ENCODE measurements at regions not wholly inside any gene's neighbourhood (a gene's known extent, or its start where the extent isn't known, plus 50 kb on each side); places are given as distances from the start of the nearest gene placed in this dataset.
A peak's percentile ranks its signal among the peaks of the same experiment; 100 is the strongest.

- H3K27ac ChIP-seq: peak overlapping the region; percentile 84
- TF ChIP-seq, protein P1, sequence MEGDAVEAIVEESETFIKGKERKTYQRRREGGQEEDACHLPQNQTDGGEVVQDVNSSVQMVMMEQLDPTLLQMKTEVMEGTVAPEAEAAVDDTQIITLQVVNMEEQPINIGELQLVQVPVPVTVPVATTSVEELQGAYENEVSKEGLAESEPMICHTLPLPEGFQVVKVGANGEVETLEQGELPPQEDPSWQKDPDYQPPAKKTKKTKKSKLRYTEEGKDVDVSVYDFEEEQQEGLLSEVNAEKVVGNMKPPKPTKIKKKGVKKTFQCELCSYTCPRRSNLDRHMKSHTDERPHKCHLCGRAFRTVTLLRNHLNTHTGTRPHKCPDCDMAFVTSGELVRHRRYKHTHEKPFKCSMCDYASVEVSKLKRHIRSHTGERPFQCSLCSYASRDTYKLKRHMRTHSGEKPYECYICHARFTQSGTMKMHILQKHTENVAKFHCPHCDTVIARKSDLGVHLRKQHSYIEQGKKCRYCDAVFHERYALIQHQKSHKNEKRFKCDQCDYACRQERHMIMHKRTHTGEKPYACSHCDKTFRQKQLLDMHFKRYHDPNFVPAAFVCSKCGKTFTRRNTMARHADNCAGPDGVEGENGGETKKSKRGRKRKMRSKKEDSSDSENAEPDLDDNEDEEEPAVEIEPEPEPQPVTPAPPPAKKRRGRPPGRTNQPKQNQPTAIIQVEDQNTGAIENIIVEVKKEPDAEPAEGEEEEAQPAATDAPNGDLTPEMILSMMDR (conservative IDR thresholded peaks at IDR 0.05): no peak
- no peak for TF ChIP-seq ZFX (IDR thresholded peaks at IDR 0.05)
Measured at GRCh38 chr1:8169364-8170058, 143.4 kb upstream of the ERRFI1 start.

DNA sequence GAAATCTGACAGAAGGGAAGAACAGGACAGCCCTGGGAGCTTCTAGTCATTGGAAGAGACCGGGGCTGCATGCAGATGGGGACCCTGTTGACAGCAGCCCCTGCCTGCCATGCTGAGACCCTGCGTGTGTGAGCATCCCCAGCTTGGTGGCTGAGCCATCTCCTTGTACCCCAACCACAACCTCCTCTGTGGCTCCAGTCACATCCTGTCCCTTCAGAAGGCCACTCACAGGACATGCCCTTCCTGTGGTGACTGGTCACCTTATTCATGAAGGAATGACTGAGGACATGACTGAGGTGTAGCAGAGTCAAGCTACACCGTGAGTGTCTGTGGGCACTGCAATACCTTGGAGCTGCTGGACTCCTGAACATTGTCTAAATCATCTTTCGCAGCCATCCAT lies 141.8 kb upstream of the ERRFI1 start:
- TF ChIP-seq, protein P1 (conservative IDR thresholded peaks at IDR 0.05): no peak
- TF ChIP-seq ZFX (IDR thresholded peaks at IDR 0.05): no peak

GRCh38 chr1:8166406-8166805 lies 140.3 kb upstream of the ERRFI1 start:
- TF ChIP-seq ZFX (IDR thresholded peaks at IDR 0.05): no peak
- TF ChIP-seq, protein P1 (conservative IDR thresholded peaks at IDR 0.05): no peak
- 0 out of 2 replicates have a peak overlapping the region, but pooled peaks have one; percentile 4 for H3K27ac ChIP-seq

More for the DNA sequence above, 141.8 kb upstream of the ERRFI1 start:
- H3K27ac ChIP-seq: no peak overlapping the region; the same call in 1 of the 2 replicates

GRCh38 chr1:8165595-8166360 lies 139.7 kb upstream of the ERRFI1 start:
- TF ChIP-seq, protein P1 (conservative IDR thresholded peaks at IDR 0.05): no peak
- no peak for TF ChIP-seq ZFX (IDR thresholded peaks at IDR 0.05)
- 0 out of 2 replicates have a peak overlapping the region, but pooled peaks have one; percentile 4 for H3K27ac ChIP-seq

GRCh38 chr1:8164670-8165069 lies 138.6 kb upstream of the ERRFI1 start:
- TF ChIP-seq ZFX (IDR thresholded peaks at IDR 0.05): no peak
- TF ChIP-seq, protein P1 (conservative IDR thresholded peaks at IDR 0.05): no peak
- H3K27ac ChIP-seq: no peak overlapping the region

DNA sequence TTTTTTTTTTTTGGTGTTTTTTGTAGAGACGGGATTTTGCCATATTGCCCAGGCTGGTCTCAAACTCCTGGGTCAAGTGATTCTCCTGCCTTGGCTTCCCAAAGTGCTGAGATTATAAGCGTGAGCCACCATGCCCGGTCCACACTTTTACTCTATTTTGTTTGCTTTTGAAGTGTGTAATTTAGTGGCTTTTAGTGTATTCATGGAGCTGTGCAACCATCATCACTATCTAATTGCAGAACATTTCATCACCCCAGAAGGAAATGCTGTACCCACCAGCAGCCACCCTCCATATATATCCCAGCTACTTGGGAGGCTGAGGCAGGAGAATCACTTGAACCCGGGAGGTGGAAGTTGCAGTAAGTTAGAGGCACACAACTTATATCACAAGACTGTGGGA lies 136.9 kb upstream of the ERRFI1 start:
- TF ChIP-seq, protein P1 (conservative IDR thresholded peaks at IDR 0.05): no peak
- no peak for TF ChIP-seq ZFX (IDR thresholded peaks at IDR 0.05)
- no peak overlapping the region for H3K27ac ChIP-seq

- H3K27ac ChIP-seq: no peak overlapping the region
- TF ChIP-seq, protein P1 (conservative IDR thresholded peaks at IDR 0.05): no peak
- no peak for TF ChIP-seq ZFX (IDR thresholded peaks at IDR 0.05)
Measured at GRCh38 chr1:8162168-8162567, 136.1 kb upstream of the ERRFI1 start.
